ENCODE measurements at regions not wholly inside any gene's neighbourhood (a gene's known extent, or its start where the extent isn't known, plus 50 kb on each side); places are given as distances from the start of the nearest gene placed in this dataset.
"Not testable (repeated sequence)": the region's sequence is repeated elsewhere in the genome, so short reads cannot be mapped to it uniquely, and the experiment has no call there.

DNA sequence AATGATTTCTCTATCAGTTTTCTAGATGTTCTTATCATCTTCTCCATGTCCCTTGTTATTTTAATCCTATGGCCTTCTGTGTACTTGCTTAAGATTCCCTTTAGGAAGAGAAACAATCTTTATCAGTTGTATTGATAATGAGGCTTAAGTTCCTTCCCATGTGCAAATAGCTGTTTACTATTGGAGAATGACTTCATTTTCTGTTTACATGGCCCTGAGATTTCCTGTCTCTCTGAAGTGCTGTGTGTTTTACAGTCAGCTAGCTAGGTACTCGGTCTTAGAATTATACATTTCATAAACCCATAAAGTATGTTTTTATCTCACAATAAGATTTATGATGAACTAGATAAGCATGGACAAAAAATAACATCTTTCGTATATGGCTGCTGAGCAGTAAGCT lies 67.5 kb upstream of the CCDC179 start:
- H3K27me3 ChIP-seq (ENCODE audit: low read depth, low read length) = no peaks in the 10 kb centered on the region
- no peak for TF ChIP-seq EZH2phosphoT487 (IDR thresholded peaks at IDR 0.05; ENCODE audit: low read depth)
- TF ChIP-seq, protein P1, sequence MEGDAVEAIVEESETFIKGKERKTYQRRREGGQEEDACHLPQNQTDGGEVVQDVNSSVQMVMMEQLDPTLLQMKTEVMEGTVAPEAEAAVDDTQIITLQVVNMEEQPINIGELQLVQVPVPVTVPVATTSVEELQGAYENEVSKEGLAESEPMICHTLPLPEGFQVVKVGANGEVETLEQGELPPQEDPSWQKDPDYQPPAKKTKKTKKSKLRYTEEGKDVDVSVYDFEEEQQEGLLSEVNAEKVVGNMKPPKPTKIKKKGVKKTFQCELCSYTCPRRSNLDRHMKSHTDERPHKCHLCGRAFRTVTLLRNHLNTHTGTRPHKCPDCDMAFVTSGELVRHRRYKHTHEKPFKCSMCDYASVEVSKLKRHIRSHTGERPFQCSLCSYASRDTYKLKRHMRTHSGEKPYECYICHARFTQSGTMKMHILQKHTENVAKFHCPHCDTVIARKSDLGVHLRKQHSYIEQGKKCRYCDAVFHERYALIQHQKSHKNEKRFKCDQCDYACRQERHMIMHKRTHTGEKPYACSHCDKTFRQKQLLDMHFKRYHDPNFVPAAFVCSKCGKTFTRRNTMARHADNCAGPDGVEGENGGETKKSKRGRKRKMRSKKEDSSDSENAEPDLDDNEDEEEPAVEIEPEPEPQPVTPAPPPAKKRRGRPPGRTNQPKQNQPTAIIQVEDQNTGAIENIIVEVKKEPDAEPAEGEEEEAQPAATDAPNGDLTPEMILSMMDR (IDR thresholded peaks at IDR 0.05; ENCODE audit: low read depth, low read length) = no peak
- no peaks in the 10 kb centered on the region for H4K20me1 ChIP-seq (ENCODE audit: insufficient read depth, low read length)
- no peak overlapping the region for H2AFZ ChIP-seq (ENCODE audit: low read depth, low read length)
- H3K4me1 ChIP-seq (ENCODE audit: low read length) = peaks cover 22% of the 10 kb centered on the region
- H3K4me2 ChIP-seq (ENCODE audit: low read length) = no peak overlapping the region
- no peaks in the 10 kb centered on the region for H3K79me2 ChIP-seq (ENCODE audit: low read length)
- H3K36me3 ChIP-seq (replicated peaks; ENCODE audit: low read depth, low read length) = no peaks in the 10 kb centered on the region
- no peaks in the 10 kb centered on the region for H3K9me3 ChIP-seq (ENCODE audit: insufficient read depth, low read length)
- no peak overlapping the region for H3K27ac ChIP-seq (ENCODE audit: low read length)
- H3K9ac ChIP-seq (ENCODE audit: low read length) = no peak overlapping the region
- no peak overlapping the region for H3K4me3 ChIP-seq (ENCODE audit: low read length)

DNA sequence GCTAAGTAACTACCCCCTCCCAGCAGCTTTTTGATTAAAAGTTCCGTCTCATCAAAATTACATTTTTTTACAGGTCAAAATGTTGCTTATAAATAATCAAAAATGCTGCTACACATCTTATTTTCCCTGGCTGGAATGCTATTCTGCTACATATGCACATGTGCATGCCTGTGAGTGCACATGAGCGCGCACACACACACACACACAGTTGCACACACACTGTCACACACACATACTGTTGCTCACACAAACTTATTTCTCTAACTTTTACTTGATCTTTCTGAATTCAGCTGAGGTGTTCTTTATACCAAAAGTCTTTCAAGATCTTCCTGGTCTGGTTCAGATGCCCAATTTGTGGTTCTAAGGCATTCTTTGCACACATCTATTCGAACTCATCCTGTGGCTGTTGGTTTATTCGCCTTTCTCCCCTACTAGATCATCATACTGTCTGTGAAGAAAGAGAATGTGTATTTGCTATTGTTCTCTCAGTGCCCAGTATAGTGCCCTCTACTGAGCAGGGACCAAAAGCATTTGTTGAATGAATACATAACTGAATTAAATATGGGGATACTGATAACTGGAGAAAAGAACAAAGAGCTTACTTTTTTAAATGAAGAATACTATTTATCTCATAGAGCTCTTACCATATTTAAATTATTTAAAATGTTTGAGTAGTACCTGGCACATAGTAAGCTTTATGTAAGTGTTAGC lies 68.1 kb upstream of the CCDC179 start:
- no peaks in the 10 kb centered on the region for H3K36me3 ChIP-seq (replicated peaks; ENCODE audit: low read depth, low read length)
- H3K4me2 ChIP-seq (ENCODE audit: low read length) = no peak overlapping the region
- peaks cover 22% of the 10 kb centered on the region for H3K4me1 ChIP-seq (ENCODE audit: low read length)
- H3K4me3 ChIP-seq (ENCODE audit: low read length) = no peak overlapping the region
- no peaks in the 10 kb centered on the region for H3K79me2 ChIP-seq (ENCODE audit: low read length)
- H2AFZ ChIP-seq (ENCODE audit: low read depth, low read length) = no peak overlapping the region
- no peak overlapping the region for H3K27ac ChIP-seq (ENCODE audit: low read length)
- no peak overlapping the region for H3K9ac ChIP-seq (ENCODE audit: low read length)
- no peaks in the 10 kb centered on the region for H3K9me3 ChIP-seq (ENCODE audit: insufficient read depth, low read length)
- TF ChIP-seq, protein P1 (IDR thresholded peaks at IDR 0.05; ENCODE audit: low read depth, low read length) = peak; percentile 35
- TF ChIP-seq EZH2phosphoT487 (IDR thresholded peaks at IDR 0.05; ENCODE audit: low read depth) = no peak
- H4K20me1 ChIP-seq (ENCODE audit: insufficient read depth, low read length) = no peaks in the 10 kb centered on the region
- H3K27me3 ChIP-seq (ENCODE audit: low read depth, low read length) = no peaks in the 10 kb centered on the region

DNA sequence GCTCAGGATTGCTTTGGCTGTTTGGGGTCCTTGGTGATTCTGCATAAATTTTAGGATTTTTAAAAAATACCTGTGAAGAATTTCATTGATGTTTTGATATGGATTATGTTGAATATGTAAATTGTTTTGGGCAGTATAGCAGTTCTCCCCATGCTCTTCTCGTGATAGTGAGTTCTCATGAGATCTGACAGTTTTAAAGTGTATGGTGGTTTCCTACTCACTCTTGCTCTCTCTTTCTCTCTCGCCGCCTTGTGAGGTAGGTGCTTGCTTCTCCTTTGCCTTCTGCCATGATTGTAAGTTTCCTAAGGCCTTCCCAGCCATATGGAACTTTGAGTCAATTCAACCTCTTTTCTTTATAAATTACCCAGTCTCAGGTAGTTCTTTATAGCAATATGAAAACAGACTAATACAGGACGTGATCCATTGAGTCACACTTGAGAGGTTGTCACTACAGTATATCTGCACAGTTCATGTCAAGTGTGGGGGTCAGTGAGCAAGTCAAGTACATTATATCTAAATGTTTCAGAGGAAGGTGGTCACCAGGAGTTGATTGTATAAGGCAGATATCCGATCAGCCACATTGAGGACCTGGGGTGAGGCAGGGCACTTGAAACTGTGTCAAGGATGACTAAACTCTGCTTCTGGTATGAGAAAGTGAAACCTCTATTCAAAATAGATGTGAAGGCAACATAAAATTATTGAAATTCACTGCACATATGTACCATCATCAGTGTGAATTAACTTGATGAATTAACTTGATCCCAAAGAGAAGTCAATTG lies 70.7 kb upstream of the CCDC179 start:
- Histone ChIP-seq H3K4me2 (ENCODE audit: low read length) (peak overlapping the region; percentile 76), H3K4me3 (ENCODE audit: low read length) (peak overlapping the region; percentile 43)
- no peak for TF ChIP-seq EZH2phosphoT487 (IDR thresholded peaks at IDR 0.05; ENCODE audit: low read depth)
- TF ChIP-seq, protein P1 (IDR thresholded peaks at IDR 0.05; ENCODE audit: low read depth, low read length) = no peak

DNA sequence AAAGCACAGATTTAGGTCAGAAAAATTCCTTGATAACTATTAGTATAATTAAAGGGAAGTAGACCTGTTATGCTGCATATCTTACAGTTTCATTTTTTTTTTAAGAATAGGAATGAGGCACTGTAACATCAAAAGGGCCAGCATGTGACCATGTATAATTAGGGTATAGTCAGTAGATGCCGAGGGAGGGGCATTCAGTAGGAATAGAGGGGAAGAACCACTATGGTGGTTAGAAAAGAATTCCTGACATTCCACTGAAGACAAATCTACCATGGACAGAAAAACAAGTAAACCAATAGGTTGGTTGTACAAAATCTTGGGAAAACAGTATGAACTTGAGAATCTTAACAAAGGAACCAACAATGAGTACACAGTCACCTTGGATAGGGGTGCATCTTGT lies 78.4 kb upstream of the CCDC179 start:
- no peaks in the 10 kb centered on the region for H4K20me1 ChIP-seq (ENCODE audit: insufficient read depth, low read length)
- H3K79me2 ChIP-seq (ENCODE audit: low read length) = no peaks in the 10 kb centered on the region
- no peak overlapping the region for H3K9ac ChIP-seq (ENCODE audit: low read length)
- no peaks in the 10 kb centered on the region for H3K9me3 ChIP-seq (ENCODE audit: insufficient read depth, low read length)
- H3K36me3 ChIP-seq (replicated peaks; ENCODE audit: low read depth, low read length) = no peaks in the 10 kb centered on the region
- H3K4me1 ChIP-seq (ENCODE audit: low read length) = peaks cover 6% of the 10 kb centered on the region
- no peaks in the 10 kb centered on the region for H3K27me3 ChIP-seq (ENCODE audit: low read depth, low read length)
- H2AFZ ChIP-seq (ENCODE audit: low read depth, low read length) = no peak overlapping the region
- no peak for TF ChIP-seq EZH2phosphoT487 (IDR thresholded peaks at IDR 0.05; ENCODE audit: low read depth)
- TF ChIP-seq, protein P1 (IDR thresholded peaks at IDR 0.05; ENCODE audit: low read depth, low read length) = no peak
- no peak overlapping the region for H3K27ac ChIP-seq (ENCODE audit: low read length)
- H3K4me3 ChIP-seq (ENCODE audit: low read length) = no peak overlapping the region
- no peak overlapping the region for H3K4me2 ChIP-seq (ENCODE audit: low read length)

More for the DNA sequence above, 70.7 kb upstream of the CCDC179 start:
- no peaks in the 10 kb centered on the region for H3K79me2 ChIP-seq (ENCODE audit: low read length)
- no peaks in the 10 kb centered on the region for H3K36me3 ChIP-seq (replicated peaks; ENCODE audit: low read depth, low read length)
- H3K27ac ChIP-seq (ENCODE audit: low read length) = 0 out of 2 replicates have a peak overlapping the region, but pooled peaks have one; percentile 19
- no peak overlapping the region; the same call in 1 of the 2 replicates for H3K9ac ChIP-seq (ENCODE audit: low read length)
- H3K27me3 ChIP-seq (ENCODE audit: low read depth, low read length) = no peaks in the 10 kb centered on the region
- H4K20me1 ChIP-seq (ENCODE audit: insufficient read depth, low read length) = no peaks in the 10 kb centered on the region
- no peaks in the 10 kb centered on the region for H3K9me3 ChIP-seq (ENCODE audit: insufficient read depth, low read length)
- peaks cover 22% of the 10 kb centered on the region for H3K4me1 ChIP-seq (ENCODE audit: low read length)
- H2AFZ ChIP-seq (ENCODE audit: low read depth, low read length) = no peak overlapping the region

DNA sequence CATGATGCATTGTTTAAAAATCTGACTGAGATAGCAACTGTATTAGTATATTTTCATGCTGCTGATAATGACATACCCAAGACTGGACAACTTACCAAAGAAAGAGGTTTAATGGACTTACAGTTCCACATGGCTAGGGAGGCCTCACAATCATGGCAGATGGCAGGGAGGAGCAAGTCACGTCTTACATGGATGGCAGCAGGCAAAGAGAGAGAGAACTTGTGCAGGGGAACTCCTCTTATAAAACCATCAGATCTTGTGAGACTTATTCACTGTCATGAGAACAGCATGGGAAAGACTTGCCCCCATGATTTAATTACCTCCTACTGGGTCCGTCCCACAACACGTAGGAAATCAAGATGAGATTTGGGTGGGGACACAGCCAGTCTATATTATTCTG lies 81.3 kb upstream of the CCDC179 start:
- H3K36me3 ChIP-seq (replicated peaks; ENCODE audit: low read depth, low read length); H3K4me3 ChIP-seq (ENCODE audit: low read length); H2AFZ ChIP-seq (ENCODE audit: low read depth, low read length); H3K9ac ChIP-seq (ENCODE audit: low read length); H3K27me3 ChIP-seq (ENCODE audit: low read depth, low read length); H3K4me1 ChIP-seq (ENCODE audit: low read length); H3K27ac ChIP-seq (ENCODE audit: low read length); H3K9me3 ChIP-seq (ENCODE audit: insufficient read depth, low read length); H3K4me2 ChIP-seq (ENCODE audit: low read length); H4K20me1 ChIP-seq (ENCODE audit: insufficient read depth, low read length); H3K79me2 ChIP-seq (ENCODE audit: low read length): not testable (repeated sequence)
